ENCODE measurements at regions not wholly inside any gene's neighbourhood (a gene's known extent, or its start where the extent isn't known, plus 50 kb on each side); places are given as distances from the start of the nearest gene placed in this dataset.

GRCh38 chr2:128550801-128551416 lies 232.2 kb upstream of the HS6ST1 start:
- Histone ChIP-seq H3K4me2 (ENCODE audit: low read depth, low read length) (no peak overlapping the region), H3K9me3 (ENCODE audit: low read length) (no peaks in the 10 kb centered on the region), H3K79me2 (ENCODE audit: insufficient read depth, low read length) (no peaks in the 10 kb centered on the region), H3K4me3 (replicated peaks in 1 of 3; ENCODE audit: insufficient read depth in 1 of 3, low read depth in 2 of 3, low read length in 3 of 3) (no peak overlapping the region), H3K4me1 (ENCODE audit: insufficient read depth, low read length) (no peaks in the 10 kb centered on the region; the same call in 1 of the 2 replicates), H3K9ac (ENCODE audit: insufficient read depth, low read depth, low read length) (no peak overlapping the region), H4K20me1 (ENCODE audit: insufficient read depth, low read length) (no peaks in the 10 kb centered on the region), H3K36me3 (replicated peaks in 1 of 2; ENCODE audit: control insufficient read depth in 1 of 2, insufficient read depth in 2 of 2, low read length in 2 of 2) (no peaks in the 10 kb centered on the region), H2AFZ (ENCODE audit: low read length) (no peak overlapping the region), H3K27me3 (ENCODE audit: control insufficient read depth in 1 of 2, insufficient read depth in 2 of 2, low read length in 2 of 2) (peaks cover 0 to 44% of the 10 kb centered on the region in 2 experiments; a peak in 3 of 5 replicates), H3K27ac (ENCODE audit: extremely low read length, insufficient read depth, low read length) (no peak overlapping the region)
- ATAC-seq (no peak), FAIRE-seq (no peak), DNase-seq (ENCODE audit: low spot score) (no peak)
- BruUV-seq (replicated peaks): no TSS peak
- WGBS (ENCODE audit: low lambda C conversion rate): 34% methylated on average over 6 of the region's 9 CpGs
- ChIA-PET POLR2A (no interaction called here), CTCF (ENCODE audit: low intra/inter-chr PET ratio, low total read pairs) (no interaction called here)
- no peak for TF ChIP-seq ZNF451 (CRISPR knock-in tag; IDR thresholded peaks at IDR 0.05)
- no peak for TF ChIP-seq SRF (IDR thresholded peaks at IDR 0.05; ENCODE audit: low read depth, low read length)
- TF ChIP-seq SCMH1 (CRISPR knock-in tag; IDR thresholded peaks at IDR 0.05; ENCODE audit: borderline replicate concordance): no peak
- TF ChIP-seq AGO2 (optimal IDR thresholded peaks at IDR 0.05; ENCODE audit: low read depth, low read length): no peak
- TF ChIP-seq DNMT1 (CRISPR knock-in tag; IDR thresholded peaks at IDR 0.05): no peak
- no peak for TF ChIP-seq ZFP91 (CRISPR knock-in tag; IDR thresholded peaks at IDR 0.05; ENCODE audit: borderline replicate concordance)
- intact Hi-C loops (cut with micrococcal nuclease; ENCODE audit: unreplicated experiment): no loop called here
- in situ Hi-C loops (cut with HindIII; ENCODE audit: extremely low pct_ligation_motif_present, low pct_unique_long_range_greater_than_20kb): no loop called here

- no peak for ATAC-seq
- no peak overlapping the region for H3K4me3 ChIP-seq (replicated peaks in 1 of 3; ENCODE audit: insufficient read depth in 1 of 3, low read depth in 2 of 3, low read length in 3 of 3)
- in situ Hi-C loops (cut with HindIII; ENCODE audit: extremely low pct_ligation_motif_present, low pct_unique_long_range_greater_than_20kb): no loop called here
Measured at GRCh38 chr2:128551435-128551834, 232.8 kb upstream of the HS6ST1 start.

More at GRCh38 chr2:128551435-128551834, 232.8 kb upstream of the HS6ST1 start:
- no peaks in the 10 kb centered on the region for H3K36me3 ChIP-seq (replicated peaks in 1 of 2; ENCODE audit: control insufficient read depth in 1 of 2, insufficient read depth in 2 of 2, low read length in 2 of 2)
- FAIRE-seq: no peak
- ChIA-PET CTCF (ENCODE audit: low intra/inter-chr PET ratio, low total read pairs) (no interaction called here), POLR2A (no interaction called here)
- TF ChIP-seq ATF5 (CRISPR knock-in tag; IDR thresholded peaks at IDR 0.05; ENCODE audit: low read depth): no peak
- TF ChIP-seq JUN (CRISPR knock-in tag; IDR thresholded peaks at IDR 0.05): no peak
- TF ChIP-seq ZSCAN21 (CRISPR knock-in tag; IDR thresholded peaks at IDR 0.05; ENCODE audit: borderline replicate concordance): no peak
- TF ChIP-seq ZNF781 (CRISPR knock-in tag; IDR thresholded peaks at IDR 0.05; ENCODE audit: borderline replicate concordance, not compliant biosample characterization): no peak
- no peak for TF ChIP-seq ZBTB14 (CRISPR knock-in tag; IDR thresholded peaks at IDR 0.05)
- TF ChIP-seq CBX5 (CRISPR knock-in tag; IDR thresholded peaks at IDR 0.05; ENCODE audit: borderline replicate concordance): no peak
- no peak for TF ChIP-seq ZNF577 (CRISPR knock-in tag; IDR thresholded peaks at IDR 0.05; ENCODE audit: borderline replicate concordance, low read depth)
- TF ChIP-seq ZNF773 (CRISPR knock-in tag; IDR thresholded peaks at IDR 0.05; ENCODE audit: borderline replicate concordance): no peak
- no peak overlapping the region for H3K27ac ChIP-seq (ENCODE audit: extremely low read length, insufficient read depth, low read length)
- no TSS peak for BruUV-seq (replicated peaks)
- DNase-seq (ENCODE audit: low spot score): no peak
- intact Hi-C loops (cut with micrococcal nuclease; ENCODE audit: unreplicated experiment): no loop called here
- no peak overlapping the region for H3K4me2 ChIP-seq (ENCODE audit: low read depth, low read length)
- H3K27me3 ChIP-seq (ENCODE audit: control insufficient read depth in 1 of 2, insufficient read depth in 2 of 2, low read length in 2 of 2): peaks cover 0 to 50% of the 10 kb centered on the region in 2 experiments; a peak in 3 of 5 replicates
- no peaks in the 10 kb centered on the region; the same call in 1 of the 2 replicates for H3K4me1 ChIP-seq (ENCODE audit: insufficient read depth, low read length)
- H2AFZ ChIP-seq (ENCODE audit: low read length): no peak overlapping the region
- no peak overlapping the region for H3K9ac ChIP-seq (ENCODE audit: insufficient read depth, low read depth, low read length)
- H3K9me3 ChIP-seq (ENCODE audit: low read length): no peaks in the 10 kb centered on the region
- H4K20me1 ChIP-seq (ENCODE audit: insufficient read depth, low read length): no peaks in the 10 kb centered on the region
- WGBS (ENCODE audit: low lambda C conversion rate): 56% methylated on average over 7 of the region's 7 CpGs
- H3K79me2 ChIP-seq (ENCODE audit: insufficient read depth, low read length): no peaks in the 10 kb centered on the region
